GM19023 (cell line): ENCODE measurements at regions not wholly inside any gene's neighbourhood (a gene's known extent, or its start where the extent isn't known, plus 50 kb on each side); places are given as distances from the start of the nearest gene placed in this dataset.
A peak's percentile ranks its signal among the peaks of the same experiment; 100 is the strongest.
"Not testable (repeated sequence)": the region's sequence is repeated elsewhere in the genome, so short reads cannot be mapped to it uniquely, and the experiment has no call there.

Experiments used
- ATAC-seq: cut with Tn5 transposase; IDR thresholded peaks from one replicate; pipeline ENCODE4 v1.9.1; 2021; ENCODE audit warnings: mild to moderate bottlenecking, moderate library complexity; ENCODE audit not compliant: unreplicated experiment

DNA sequence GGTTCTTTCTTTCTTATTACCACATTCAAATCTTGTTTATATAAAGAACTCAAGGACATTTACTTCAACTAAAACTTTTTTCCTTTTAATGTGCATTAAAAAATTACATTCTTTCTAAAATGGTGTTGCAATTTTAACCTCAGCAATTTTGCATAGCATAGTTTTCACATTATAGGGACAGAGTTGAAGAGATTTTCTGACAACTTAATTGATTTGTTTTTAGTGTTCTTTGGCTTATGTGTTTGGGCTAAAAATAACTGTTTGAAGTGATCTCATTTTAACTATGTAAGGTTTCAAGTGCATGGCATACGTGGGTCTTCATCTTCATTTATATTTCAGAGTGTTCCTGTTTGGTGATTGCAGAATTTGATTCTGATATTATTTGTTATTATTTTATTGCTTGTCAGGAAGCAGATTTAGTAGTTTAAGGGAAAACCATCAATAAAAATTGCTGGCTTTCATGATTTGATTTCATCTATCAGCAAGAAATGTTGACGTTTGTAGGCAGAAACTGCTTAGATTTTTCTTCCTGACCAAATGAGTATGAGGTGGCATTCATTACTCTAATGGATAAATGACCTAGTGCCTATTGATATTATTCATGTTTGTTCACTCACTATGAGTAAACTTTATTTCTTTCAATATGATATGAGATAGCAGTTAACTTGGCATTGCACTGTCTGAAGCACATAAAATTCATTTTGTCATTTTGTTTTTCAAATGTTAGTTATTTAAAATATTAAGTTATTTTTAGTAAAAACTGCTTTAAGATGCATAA lies 398.4 kb downstream of the NUP35 start:
- ATAC-seq: no peak

DNA sequence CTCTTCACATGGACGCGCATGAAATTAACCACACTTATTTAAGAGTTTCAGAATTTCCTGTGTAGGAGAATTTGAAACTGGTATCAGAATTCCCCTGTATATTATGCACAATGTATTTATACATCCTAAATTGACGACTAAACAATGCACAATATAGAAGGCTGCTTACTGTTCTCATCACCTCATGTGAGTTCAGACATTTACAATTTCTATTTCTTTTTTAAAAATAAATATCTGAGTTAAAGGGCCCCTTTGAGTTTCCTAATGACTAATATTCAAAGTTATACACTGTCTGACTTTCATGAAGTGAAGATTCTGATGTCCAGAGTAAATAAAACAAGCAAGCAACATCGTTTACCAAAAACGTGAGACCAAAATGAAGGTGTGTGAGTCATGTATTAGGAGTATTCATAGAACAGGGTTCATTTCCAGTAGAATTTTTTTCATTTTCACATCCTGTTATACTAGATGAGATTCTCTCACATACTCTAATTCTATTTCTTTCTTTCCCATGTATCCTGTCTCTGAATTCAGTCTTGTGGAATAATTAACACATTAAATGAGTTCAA lies 406.2 kb downstream of the NUP35 start:
- ATAC-seq: peak; percentile 50

DNA sequence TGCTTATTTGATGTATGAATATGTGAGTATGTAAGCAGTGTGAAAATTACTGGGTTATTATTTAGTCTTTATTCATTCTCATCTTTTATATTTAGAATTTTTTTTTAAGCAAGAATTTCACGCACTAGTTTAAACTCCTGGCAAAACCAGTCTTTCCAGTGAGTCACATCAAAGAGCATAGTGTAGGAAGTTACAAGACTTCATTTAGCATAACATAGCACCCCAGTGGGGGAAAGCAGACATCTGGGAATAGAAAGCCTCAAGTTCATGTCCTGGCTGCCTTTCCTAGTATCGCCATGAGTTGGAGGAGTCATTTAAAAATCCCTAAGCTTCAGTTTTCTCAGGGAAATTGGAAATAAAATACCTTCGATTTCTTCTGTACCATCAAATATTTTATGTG lies 408.3 kb downstream of the NUP35 start:
- no peak for ATAC-seq

DNA sequence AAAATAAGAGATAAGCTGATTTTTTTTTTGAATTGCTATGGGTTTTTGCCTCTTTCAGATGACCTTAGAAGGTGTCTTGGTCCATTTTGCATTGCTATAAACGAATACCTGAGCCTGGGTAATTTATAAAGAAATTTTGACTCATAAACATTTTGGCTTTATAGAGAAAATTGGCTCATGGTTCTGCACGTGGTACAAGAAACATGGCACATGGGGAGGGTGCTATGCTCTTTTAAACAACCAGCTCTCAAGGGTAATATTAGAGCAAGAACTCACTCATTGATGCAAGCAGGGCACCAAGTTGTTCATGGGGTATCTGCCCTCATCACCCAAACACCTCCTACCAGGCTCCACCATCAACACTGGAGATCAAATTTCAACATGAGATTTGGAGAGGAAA lies 408.8 kb downstream of the NUP35 start:
- ATAC-seq: no peak

DNA sequence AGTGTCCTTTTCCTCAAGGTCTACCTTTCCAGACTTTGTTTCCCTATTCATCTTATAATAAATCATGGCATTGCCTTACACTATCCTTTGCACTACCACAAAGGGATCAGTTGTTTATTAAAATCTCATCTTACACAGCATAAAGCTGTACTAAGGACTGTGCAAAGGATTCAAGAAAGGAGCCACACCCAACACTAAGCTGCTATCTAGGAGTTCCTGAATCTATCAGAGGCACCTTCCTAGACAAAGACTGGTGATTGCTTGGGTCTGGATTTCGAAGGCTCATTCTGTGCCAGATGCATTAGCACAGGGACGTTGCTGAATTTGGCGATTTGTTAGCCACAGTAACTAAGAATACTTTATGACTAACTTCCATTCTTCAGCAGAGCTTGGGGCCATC lies 412.0 kb downstream of the NUP35 start:
- ATAC-seq: no peak

DNA sequence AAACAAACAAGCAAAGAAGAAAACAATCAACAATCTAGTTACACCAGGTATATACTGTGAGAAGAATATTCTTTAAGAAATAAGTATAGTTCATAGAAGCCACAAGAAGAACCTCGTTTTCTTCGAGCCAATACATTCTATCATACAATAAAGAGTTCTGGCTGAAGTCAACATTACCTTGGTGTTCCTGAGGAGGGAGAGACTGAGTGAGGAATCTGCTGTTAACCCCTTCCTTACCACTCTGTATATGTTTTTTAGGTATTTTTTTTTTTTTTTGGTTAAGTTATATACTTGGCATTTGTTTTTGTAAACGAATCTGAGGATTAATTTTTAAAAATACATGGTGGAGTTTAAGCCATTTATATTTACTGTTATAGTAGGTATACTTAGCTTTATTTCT lies 412.5 kb downstream of the NUP35 start:
- ATAC-seq: no peak

DNA sequence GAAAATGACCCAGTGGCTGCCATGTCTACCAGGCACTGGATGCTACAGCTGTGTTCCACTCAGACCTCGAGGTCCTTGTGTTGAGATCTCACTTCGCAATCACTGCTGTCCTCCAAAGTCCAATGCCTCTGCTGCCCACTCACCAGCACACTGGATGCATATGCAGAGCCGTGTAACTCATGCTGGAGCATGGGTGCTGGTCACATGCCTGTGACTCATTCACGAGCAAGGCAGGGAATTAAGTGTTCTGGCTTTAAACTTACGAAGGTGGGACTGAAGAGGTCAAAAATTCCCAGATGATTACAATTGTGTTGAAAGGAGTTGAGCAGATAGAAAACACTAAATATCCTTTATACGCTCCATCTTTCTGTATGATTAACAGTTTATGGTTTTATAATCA lies 417.5 kb downstream of the NUP35 start:
- ATAC-seq: no peak

DNA sequence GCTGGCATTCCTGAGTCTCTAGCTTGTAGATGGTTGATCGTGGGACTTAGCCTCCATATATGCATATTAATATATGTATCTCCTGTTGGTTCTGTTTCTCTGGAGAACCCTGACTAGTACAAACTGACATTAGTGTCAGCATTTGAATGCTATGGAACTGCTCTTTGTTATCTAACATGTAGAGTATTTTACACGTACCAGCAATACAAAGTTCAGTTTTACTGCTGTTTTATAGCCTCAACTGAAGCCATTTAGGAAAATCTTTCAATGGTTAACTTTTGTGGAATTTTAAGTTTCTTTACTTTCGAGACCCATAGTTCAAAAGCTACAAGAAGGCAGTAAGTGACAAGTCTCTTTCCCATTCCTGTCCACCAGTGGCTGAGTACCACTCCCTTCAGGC lies 418.4 kb downstream of the NUP35 start:
- no peak for ATAC-seq

DNA sequence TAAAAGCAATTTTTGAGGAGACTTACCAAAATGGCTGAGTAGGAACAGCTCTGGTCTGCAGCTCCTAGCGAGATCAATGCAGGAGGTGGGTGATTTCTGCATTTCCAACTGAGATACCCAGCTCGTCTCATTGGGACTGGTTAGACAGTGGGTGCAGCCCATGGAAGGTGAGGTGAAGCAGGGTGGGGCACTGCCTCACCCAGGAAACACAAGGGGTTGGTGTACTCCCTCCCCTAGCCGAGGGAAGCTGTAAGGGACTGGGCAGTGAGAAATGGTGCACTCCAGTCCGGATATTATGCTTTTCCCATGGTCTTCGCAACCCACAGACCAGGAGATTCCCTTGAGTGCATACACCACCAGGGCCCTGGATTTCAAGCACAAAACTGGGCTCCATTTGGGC lies 419.0 kb downstream of the NUP35 start:
- peak; percentile 10 for ATAC-seq

DNA sequence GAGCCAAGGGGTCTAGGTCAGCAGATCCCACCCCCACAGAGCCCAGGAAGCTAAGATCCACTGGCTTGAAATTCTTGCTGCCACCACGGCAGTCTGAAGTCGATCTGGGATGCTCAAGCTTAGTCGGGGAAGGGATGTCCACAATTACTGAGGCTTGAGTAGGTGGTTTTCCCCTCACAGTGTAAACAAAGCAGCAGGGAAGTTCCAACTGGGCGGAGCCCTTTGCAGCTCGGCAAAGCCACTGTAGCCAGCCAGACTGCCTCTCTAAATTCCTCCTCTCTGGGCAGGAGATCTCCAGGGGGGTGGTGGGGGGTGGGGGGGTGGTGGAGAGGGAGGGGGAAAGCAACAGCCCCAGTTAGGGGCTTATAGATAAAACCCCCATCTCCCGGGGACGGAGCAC lies 419.5 kb downstream of the NUP35 start:
- ATAC-seq: peak; percentile 97

DNA sequence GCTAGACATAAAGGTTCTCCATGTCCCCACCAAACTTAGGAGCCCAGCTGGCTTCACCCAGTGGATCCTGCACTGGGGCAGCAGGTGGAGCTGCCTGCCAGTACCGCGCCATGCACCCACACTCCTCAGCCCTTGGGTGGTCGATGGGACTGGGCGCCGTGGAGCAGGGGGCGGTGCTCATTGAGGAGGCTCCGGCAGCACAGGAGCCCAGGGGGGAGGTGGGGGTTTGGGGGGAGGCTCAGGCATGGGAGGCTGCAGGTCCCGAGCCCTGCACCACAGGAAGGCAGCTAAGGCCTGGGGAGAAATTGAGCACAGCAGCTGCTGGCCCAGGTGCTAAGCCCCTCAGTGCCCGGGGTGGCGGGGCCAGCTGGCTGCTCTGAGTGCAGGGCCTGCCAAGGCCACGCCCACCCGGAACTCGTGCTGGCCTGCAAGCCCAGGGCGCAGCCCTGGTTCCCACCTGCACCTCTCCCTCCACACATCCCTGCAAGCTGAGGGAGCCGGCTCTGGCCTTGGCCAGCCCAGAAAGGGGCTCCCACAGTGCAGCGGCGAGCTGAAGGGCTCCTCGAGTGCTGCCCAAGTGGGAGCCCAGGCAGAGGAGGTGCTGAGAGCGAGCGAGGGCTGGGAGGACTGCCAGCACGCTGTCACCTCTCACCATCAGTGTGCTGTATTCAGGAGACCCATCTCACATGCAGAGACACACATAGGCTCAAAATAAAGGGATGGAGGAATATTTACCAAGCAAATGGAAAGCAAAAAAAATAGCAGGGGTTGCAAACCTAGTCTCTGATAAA lies 422.5 kb downstream of the NUP35 start:
- not testable (repeated sequence) for ATAC-seq

DNA sequence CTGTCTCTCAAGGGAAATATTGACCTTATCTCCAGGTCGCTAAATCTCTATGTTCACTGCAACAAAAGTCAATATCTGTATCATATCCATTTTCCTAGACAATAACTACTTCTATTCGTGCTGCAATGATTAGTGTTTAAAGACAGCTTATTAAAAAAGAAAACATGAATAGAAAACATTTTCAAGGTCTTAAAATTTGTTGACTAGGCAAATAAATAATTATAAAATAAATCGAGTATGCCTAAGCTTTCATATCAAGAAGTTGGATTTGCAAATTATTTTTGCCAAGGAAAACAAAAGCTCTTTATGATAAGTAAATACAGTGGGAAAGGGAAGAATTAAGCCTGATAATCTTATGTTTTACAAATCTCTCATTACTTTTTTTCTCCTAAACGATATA lies 428.5 kb downstream of the NUP35 start:
- ATAC-seq: no peak

DNA sequence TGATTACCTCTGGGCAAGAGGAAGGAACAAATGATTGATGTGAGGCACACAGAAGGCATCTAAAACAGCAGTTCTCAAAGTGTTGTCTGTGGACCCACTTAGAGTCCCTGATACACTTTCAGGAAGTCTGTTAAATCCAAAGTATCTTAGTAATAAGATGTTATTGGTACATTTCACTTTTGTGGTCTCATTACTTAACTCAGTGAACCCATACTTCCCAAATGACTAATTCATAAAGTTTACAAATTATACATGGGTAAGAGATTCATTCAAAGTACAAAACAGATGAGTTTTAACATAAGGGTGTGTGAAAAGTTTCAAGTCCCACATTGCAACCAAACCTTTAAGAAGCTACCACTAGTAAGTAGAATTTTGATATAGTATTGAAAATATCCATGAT lies 440.5 kb downstream of the NUP35 start:
- no peak for ATAC-seq

DNA sequence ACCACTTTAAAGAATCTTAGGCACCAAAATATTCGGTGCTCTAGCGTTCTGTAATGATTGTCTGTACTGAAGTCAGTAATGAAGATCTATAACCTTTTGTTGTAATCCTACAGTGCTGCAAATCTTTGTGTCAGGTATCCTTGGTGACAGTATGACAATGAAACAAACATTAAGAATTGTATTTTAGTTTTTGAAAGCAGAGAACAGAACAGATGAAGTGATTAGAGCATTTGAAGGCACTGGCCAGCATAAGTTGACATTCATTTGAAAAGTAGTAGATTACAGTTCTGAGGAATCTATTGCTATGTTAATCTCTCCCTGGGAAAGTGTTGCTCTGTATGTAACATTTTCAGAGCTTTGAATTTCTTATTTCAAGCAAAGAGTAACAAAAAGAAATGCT lies 451.2 kb downstream of the NUP35 start:
- ATAC-seq: no peak

DNA sequence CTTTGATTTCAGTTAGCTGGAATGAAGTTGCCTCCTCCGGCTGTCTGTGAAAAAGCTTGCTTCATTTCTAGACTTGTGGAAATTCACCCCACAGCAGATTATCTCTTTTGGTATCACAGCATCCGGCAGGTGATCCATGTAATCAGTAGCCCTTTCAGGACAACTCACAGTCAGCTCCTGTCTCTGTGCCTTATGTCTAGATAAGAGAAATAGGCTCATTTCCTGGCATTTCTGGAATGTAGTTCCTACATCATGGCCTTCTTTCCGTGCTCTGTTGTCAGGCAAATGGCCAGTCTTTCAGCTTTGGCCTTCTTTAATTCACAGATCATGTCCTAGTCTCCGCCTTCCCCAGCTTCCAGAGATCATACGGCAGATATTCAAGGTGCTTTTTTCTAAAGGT lies 455.4 kb downstream of the NUP35 start:
- ATAC-seq: no peak

DNA sequence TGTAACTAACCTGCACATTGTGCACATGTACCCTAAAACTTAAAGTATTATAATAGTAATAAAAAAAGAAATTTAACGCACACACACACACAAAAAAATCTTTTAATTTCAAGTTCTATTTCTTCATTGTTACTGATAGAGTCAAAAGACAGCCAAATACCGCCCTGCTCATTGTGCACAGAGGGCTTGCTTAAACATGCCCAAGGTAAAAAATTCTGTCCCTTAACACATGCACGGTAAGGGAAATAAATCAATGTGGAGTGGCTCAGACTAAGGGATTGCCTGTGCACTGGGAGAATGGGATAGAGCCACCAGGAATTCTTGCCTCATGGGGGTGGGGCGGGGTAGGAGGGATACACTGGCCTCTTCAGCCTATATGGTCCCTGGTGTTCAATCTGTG lies 468.0 kb downstream of the NUP35 start:
- ATAC-seq: no peak

DNA sequence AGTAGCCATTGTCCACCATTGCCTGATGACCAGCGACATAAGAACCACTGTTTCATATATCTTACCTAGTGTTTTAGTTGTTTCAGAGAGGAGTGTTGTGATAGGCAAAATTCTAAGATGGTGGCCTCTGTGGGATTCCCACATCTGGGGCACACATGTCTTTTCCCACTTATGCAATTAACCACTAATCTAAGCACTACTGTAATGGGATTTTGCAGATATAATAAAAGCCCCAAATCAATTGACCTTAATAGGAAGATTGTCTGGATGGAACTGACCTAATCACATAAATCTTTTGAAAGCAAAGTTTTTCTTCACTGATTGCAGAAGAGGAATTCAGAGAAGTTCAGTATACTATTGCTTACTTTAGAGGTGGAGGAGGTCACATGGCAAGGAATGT lies 469.9 kb downstream of the NUP35 start:
- no peak for ATAC-seq

DNA sequence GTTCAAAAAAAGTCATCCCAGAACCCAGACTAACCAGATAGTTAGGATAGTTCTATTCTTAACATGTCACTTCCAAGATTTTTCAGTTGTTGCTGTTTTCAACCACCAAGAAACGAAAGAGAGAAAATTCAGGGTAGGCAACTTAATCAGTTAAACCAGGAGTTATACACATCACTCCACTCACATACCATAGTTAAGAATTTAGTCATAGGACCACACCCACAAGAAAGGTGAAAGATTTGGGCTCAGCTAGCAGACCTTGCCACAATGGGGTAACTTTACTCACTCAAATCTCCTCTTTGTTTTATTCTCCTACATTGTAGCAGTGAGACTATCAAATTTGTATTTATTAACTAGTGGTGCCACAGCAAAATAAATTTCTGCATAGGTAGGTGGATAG lies 473.6 kb downstream of the NUP35 start:
- ATAC-seq: no peak

DNA sequence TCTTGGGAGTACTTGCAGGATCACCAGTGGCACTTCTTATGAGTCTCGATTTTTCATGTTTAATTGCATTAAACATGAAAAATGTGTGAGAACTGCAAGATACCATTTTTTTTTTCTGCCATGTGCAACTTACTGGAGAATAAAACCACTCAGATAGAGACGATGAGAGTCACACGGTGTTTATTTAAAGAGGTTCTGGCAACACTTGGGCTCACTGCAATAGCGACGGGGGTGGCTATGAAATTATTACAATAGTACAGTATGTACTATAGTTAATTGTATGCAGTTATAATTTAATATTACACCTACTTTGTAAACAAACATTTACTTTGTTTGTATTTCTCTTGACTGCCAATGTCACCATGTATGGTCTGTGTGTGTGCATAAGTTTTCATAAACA lies 479.8 kb downstream of the NUP35 start:
- ATAC-seq: no peak

DNA sequence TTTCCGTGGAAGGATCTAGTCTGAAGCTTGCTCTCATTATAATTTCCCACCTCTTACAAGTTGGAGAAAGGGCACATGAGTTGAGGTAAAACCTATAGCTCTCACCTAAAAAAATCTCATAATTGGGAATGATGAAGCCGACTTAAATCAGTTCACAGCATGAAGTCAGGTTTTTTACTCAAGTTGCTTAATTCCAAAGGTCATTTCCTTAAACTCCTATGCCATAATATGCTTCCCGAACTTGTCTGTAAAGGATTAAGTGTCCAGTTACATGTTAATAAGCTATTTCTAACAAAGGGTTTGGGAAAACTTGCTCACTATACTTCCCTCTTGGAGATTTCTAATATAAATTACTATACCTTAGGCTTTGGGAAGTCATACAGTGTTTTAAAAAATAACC lies 481.2 kb downstream of the NUP35 start:
- ATAC-seq: no peak

DNA sequence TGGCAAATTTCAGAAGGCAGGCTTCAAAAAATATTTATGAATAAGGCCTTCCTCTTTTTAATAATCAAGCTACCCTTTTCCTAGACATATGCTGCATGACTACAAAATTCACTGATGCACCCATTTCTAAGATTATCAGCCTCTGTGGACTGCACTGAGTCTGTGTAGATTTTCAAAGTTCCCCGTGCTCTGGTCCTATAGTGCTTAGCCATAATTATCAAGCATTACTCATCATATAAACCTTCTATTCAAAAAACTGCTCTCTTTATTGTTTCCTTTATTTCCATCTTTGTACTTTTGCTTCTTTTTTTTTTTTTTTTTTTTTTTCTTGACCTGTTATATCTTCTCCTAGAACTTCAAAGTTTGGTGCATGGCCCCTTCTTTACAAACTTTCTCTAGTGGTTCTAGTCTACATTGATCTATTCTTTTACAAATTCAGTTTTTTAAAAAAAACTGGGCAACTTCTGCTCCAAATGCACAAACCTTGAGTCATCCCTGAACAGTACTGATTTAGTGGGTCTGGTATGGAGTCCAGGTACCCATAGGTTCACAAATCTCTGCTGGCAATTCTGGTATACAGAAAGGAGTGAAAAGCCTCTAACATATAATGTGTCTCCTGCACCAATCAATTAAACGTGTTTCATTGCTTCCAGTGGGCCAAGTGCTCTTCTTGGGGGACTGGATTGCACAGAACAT lies 481.9 kb downstream of the NUP35 start:
- no peak for ATAC-seq

DNA sequence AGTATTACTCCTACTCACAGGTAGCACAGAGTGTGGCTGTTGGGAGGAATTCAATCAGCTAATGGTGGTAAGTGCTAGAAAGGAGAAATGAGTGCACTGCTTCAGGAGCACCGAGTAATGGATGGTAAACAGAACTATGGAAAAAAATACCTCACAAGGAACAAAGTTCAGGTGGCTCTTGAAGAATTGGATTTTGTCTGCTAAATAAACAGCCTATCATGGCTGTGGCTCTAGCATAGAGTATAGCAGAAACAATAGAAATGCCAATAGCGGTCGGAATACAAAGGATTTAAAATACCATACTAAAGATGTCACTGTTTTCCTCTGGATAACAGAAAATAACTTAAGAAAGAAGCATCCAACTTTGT lies 482.5 kb downstream of the NUP35 start:
- no peak for ATAC-seq
